ENCODE measurements at regions not wholly inside any gene's neighbourhood (a gene's known extent, or its start where the extent isn't known, plus 50 kb on each side); places are given as distances from the start of the nearest gene placed in this dataset.

DNA sequence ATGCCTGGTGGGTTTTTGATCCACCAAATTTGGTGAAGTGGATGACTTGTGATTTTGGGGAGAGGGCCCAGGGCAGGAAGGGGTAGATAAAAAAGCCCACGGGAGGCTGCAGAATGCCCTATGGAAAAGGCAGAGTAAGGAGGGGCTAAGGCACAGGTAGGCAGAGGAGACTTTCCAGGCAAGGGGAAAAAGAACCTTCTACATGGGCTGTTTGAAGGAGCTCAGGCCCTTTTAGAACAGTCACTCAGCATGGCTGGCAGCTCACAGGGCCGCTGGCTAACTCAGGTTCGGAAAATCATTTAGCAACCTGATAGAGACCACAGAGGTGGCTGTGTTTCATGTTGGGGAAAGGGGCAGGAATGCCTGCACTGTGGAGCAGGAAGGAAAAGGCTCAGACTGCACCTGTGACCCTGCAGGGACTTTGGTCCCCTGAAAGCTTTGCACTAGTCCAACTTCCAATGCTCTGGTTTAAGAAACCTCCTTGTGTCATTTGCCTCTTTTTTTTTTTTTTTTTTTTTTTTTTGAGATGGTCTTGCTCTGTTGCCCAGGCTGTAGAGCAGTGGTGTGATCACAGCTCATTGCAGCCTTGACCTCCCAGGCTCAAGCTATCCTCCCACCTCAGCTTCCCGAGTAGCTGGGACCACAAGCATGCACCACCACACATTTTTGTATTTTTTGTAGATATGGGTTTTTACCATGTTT is 58.5 kb upstream of the ENAH start (continued):
- TF ChIP-seq, protein P1, sequence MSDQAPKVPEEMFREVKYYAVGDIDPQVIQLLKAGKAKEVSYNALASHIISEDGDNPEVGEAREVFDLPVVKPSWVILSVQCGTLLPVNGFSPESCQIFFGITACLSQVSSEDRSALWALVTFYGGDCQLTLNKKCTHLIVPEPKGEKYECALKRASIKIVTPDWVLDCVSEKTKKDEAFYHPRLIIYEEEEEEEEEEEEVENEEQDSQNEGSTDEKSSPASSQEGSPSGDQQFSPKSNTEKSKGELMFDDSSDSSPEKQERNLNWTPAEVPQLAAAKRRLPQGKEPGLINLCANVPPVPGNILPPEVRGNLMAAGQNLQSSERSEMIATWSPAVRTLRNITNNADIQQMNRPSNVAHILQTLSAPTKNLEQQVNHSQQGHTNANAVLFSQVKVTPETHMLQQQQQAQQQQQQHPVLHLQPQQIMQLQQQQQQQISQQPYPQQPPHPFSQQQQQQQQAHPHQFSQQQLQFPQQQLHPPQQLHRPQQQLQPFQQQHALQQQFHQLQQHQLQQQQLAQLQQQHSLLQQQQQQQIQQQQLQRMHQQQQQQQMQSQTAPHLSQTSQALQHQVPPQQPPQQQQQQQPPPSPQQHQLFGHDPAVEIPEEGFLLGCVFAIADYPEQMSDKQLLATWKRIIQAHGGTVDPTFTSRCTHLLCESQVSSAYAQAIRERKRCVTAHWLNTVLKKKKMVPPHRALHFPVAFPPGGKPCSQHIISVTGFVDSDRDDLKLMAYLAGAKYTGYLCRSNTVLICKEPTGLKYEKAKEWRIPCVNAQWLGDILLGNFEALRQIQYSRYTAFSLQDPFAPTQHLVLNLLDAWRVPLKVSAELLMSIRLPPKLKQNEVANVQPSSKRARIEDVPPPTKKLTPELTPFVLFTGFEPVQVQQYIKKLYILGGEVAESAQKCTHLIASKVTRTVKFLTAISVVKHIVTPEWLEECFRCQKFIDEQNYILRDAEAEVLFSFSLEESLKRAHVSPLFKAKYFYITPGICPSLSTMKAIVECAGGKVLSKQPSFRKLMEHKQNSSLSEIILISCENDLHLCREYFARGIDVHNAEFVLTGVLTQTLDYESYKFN (CRISPR knock-in tag; conservative IDR thresholded peaks at IDR 0.05): peak; percentile 54; the same call in 1 of the 2 replicates
- TF ChIP-seq ELF3 (CRISPR knock-in tag; IDR thresholded peaks at IDR 0.05) (0 out of 2 replicates have a peak, but pooled peaks have one; percentile 15), SOX6 (IDR thresholded peaks at IDR 0.05) (no peak), SOX6 (CRISPR knock-in tag; IDR thresholded peaks at IDR 0.05) (0 out of 2 replicates have a peak, but pooled peaks have one; percentile 10), POGZ (CRISPR knock-in tag; IDR thresholded peaks at IDR 0.05) (0 out of 2 replicates have a peak, but pooled peaks have one; percentile 26), DNMT1 (CRISPR knock-in tag; IDR thresholded peaks at IDR 0.05) (no peak), CREM (IDR thresholded peaks at IDR 0.05) (no peak), CREM (CRISPR knock-in tag; IDR thresholded peaks at IDR 0.05) (no peak), ZNF292 (CRISPR knock-in tag; IDR thresholded peaks at IDR 0.05; ENCODE audit: borderline replicate concordance, low read depth) (peak; percentile 48; the same call in 1 of the 2 replicates), NCOR1 (IDR thresholded peaks at IDR 0.05; ENCODE audit: borderline replicate concordance, low read length) (peak; percentile 32; the same call in 1 of the 2 replicates), TAF1 (CRISPR knock-in tag; IDR thresholded peaks at IDR 0.05) (0 out of 2 replicates have a peak, but pooled peaks have one; percentile 2), SMC3 (IDR thresholded peaks at IDR 0.05; ENCODE audit: low read length) (no peak), SALL1 (CRISPR knock-in tag; IDR thresholded peaks at IDR 0.05) (peak; percentile 28; the same call in 1 of the 2 replicates), HNF4A (CRISPR knock-in tag; IDR thresholded peaks at IDR 0.05) (peak; percentile 76), ZMYM3 (CRISPR knock-in tag; IDR thresholded peaks at IDR 0.05) (peak; percentile 59; the same call in 1 of the 2 replicates), KLF13 (CRISPR knock-in tag; IDR thresholded peaks at IDR 0.05) (no peak), ZNF124 (CRISPR knock-in tag; IDR thresholded peaks at IDR 0.05) (no peak), ETV5 (CRISPR knock-in tag; IDR thresholded peaks at IDR 0.05; ENCODE audit: borderline replicate concordance) (peak; percentile 69; the same call in 1 of the 2 replicates)
- TF ChIP-seq, protein P2, sequence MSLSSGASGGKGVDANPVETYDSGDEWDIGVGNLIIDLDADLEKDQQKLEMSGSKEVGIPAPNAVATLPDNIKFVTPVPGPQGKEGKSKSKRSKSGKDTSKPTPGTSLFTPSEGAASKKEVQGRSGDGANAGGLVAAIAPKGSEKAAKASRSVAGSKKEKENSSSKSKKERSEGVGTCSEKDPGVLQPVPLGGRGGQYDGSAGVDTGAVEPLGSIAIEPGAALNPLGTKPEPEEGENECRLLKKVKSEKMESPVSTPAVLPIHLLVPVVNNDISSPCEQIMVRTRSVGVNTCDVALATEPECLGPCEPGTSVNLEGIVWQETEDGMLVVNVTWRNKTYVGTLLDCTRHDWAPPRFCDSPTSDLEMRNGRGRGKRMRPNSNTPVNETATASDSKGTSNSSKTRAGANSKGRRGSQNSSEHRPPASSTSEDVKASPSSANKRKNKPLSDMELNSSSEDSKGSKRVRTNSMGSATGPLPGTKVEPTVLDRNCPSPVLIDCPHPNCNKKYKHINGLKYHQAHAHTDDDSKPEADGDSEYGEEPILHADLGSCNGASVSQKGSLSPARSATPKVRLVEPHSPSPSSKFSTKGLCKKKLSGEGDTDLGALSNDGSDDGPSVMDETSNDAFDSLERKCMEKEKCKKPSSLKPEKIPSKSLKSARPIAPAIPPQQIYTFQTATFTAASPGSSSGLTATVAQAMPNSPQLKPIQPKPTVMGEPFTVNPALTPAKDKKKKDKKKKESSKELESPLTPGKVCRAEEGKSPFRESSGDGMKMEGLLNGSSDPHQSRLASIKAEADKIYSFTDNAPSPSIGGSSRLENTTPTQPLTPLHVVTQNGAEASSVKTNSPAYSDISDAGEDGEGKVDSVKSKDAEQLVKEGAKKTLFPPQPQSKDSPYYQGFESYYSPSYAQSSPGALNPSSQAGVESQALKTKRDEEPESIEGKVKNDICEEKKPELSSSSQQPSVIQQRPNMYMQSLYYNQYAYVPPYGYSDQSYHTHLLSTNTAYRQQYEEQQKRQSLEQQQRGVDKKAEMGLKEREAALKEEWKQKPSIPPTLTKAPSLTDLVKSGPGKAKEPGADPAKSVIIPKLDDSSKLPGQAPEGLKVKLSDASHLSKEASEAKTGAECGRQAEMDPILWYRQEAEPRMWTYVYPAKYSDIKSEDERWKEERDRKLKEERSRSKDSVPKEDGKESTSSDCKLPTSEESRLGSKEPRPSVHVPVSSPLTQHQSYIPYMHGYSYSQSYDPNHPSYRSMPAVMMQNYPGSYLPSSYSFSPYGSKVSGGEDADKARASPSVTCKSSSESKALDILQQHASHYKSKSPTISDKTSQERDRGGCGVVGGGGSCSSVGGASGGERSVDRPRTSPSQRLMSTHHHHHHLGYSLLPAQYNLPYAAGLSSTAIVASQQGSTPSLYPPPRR (CRISPR knock-in tag; IDR thresholded peaks at IDR 0.05; ENCODE audit: borderline replicate concordance): 0 out of 2 replicates have a peak, but pooled peaks have one; percentile 10
- TF ChIP-seq, protein P3, sequence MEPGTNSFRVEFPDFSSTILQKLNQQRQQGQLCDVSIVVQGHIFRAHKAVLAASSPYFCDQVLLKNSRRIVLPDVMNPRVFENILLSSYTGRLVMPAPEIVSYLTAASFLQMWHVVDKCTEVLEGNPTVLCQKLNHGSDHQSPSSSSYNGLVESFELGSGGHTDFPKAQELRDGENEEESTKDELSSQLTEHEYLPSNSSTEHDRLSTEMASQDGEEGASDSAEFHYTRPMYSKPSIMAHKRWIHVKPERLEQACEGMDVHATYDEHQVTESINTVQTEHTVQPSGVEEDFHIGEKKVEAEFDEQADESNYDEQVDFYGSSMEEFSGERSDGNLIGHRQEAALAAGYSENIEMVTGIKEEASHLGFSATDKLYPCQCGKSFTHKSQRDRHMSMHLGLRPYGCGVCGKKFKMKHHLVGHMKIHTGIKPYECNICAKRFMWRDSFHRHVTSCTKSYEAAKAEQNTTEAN (CRISPR knock-in tag; conservative IDR thresholded peaks at IDR 0.05): peak; percentile 89

Data from HepG2 (cell line).